ENCODE measurements at regions not wholly inside any gene's neighbourhood (a gene's known extent, or its start where the extent isn't known, plus 50 kb on each side); places are given as distances from the start of the nearest gene placed in this dataset.

DNA sequence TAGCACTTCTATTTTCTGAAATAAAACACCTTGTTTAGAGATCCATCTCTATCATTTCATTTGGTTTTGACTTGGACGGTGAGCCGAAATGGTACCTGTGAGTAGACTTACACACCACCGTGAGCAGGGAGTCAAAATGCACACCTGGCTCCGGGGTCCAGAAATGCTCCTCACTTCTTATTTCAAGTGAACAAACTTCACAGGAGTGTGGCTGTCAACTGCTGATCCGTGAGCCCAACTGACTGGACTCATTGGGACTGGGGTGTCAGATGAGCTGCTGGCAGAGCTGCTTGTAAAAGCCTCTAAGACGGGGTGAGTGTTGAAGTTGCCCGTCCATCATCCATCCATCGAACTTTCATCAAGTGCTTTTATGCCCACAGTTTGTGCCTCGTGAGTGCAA lies 435.5 kb downstream of the GLRX3 start:
- no peak for DNase-seq

DNA sequence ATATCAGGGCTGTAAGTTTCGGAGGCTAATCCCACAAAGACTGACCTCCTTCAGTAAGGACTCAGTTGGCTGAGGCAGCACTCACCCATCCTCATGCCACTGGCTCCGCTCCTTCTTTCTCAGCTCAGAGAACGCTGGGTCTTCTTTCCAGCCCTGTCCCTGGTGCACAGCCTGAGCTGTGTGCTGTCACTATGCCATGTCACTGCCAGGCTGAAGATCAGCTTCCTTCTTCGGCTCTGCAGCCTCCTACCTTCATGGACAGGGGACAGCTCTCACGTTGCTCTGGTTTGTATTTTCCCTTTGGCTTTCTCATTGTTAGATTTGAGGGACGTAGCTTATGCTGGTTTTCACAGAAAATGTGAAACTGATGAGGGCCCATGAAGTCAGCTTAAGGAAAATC lies 437.3 kb downstream of the GLRX3 start:
- no peak for DNase-seq

- no peak for DNase-seq
These were observed 439.6 kb downstream of the GLRX3 start for GRCh38 chr10:130575756-130576285.

DNA sequence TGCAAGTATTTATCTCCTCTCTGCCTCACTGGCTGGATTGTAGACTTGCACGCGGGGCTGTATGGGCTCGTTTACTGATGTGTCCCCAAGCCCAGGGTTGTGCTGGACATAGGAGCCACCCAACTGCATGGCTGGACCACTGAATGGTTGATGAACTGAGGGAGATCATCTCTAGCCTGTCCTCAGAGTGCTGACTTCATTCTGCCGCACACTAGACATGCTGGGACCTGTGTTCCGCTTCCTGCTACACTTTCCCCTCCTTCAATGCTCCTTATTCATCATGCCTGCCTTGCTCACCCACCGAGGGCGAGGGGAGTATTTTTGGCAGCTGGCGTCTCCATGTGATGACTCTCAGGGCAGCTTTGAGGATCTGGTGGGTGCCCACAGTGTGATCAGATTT lies 440.2 kb downstream of the GLRX3 start:
- DNase-seq, result no peak

DNA sequence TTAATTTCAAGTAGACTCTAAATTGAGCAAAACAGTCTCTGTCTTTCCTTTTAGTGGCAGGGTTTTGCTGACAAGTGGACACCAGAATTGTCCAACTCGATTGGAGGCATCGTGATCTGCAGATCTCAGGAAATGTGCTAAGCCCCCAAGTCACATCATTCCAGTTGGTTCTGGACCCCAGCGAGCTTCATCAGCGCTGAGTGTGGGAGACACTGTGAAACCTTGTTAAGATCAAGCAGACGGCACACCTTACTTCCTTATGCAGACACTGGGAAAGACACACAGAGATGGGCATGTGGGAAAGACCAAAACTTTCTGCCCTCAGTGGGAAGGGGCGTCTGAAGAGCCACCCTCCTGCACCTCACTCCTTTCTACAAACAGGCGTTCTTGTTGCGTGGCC lies 440.8 kb downstream of the GLRX3 start:
- DNase-seq, result no peak

DNA sequence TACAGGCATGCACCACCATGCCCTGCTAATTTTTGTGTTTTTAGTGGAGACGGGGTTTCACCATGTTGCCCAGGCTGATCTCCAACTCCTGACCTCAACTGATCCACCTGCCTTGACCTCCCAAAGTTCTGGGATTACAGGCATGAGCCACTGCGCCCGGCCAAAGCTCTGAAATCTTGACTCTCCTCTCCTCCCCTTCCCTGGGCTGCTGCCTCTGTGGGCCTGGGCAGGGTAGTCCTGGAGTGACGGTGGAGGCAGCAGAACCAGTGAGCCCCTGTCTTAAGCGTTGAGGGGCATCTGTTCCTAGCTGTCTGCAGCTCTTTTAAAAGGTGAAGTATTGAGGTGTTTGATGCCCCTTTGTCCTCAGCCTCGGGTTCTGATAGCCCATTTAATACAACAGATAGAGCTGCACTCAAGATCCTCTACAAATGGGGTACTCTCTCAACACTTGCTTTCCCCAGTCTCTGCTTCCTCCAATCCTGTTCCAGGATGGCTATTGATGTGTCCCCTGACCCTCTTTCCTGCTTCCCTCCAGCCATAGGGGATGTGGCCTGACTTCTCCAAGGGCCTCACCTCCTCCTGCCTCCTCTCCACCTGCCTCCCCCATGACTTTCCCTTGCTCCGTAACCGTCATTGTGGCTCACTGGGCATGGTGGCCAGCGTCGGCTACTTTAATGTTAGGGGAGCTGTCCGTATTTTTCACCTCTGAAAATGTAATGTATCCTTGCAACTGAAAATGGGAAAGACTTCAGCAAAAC lies 442.5 kb downstream of the GLRX3 start:
- DNase-seq, result no peak

- no peak for DNase-seq
These were observed 443.7 kb downstream of the GLRX3 start for GRCh38 chr10:130579913-130580312.

GRCh38 chr10:130580975-130581374 lies 444.8 kb downstream of the GLRX3 start:
- no peak for DNase-seq

DNA sequence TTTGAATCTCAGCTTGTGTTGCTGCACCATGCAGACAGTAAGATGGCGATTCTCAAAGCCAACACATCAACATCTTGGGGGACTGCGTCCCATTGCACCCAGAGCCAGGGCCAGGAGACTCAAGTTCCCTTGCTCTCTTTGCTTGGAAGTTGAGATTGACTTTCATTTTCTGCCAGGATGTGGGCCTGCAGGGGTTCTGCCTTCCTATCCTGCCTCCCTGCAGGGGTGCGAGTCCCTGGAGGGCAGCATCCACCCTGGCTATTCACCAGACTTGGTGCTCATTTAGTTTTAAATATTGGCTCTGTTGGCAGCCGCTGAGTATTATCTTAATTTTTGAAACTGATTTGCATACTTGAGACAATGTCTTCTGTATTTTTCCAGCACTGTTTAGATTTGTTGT lies 451.5 kb downstream of the GLRX3 start:
- DNase-seq, result no peak

DNA sequence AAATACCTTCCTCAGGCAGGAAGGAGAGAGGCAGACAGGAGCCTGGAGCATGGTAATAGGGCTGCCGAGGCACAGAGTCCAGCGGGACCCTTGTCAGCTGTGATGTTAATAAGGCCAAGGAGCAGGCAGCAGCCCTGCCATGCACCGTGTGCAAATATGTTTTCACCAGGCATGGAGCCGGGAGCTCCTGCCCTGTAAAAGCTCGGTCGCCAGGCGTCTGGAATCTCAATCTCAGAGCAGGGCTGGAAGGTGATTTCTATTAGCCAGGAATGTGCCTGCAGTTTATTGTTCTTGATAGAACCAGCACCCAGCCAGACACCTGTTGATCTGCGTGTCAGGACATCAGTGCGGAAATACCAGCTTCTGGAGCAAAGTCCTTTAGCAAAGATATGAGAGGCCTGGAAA lies 469.8 kb downstream of the GLRX3 start:
- DNase-seq, result no peak

DNA sequence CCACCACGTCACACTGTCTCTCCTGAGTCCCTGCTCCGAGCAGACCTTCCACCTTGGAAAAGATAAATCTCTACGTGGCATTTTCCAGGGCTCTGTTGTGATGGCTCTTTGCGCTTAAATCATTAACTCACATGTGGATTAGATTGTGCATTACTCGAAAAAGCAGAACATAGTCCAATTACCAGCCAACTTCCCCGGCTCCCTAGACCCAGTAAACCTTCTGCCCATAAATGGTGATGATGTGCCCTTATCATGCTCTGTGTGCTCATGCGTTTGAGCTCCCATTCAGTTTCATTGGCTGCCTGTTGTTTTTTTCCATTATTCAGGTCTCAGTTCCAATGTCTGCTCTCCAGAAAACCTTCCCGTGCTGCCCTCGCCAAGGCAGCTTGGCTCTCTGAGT lies 471.2 kb downstream of the GLRX3 start:
- no peak for DNase-seq

DNA sequence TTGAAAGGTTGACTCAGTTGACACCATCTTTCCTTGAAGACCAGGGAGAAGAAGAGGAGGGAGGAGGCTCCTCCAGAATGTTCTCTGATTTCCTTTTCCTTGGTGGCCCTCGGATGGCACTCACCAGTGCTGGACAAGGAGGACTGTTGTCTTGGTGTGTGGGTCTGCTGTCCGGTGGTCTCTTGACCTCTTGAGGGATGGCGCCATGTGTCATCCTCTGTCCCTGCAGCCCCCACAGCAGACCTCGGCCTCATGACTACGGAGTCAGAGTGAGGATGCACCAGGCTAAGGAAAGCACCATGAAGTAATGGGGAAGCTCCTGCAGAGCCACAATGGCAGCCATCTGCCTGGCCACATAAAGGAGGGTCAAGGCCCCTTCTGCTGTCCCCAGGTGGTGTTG lies 475.0 kb downstream of the GLRX3 start:
- DNase-seq, result no peak

DNA sequence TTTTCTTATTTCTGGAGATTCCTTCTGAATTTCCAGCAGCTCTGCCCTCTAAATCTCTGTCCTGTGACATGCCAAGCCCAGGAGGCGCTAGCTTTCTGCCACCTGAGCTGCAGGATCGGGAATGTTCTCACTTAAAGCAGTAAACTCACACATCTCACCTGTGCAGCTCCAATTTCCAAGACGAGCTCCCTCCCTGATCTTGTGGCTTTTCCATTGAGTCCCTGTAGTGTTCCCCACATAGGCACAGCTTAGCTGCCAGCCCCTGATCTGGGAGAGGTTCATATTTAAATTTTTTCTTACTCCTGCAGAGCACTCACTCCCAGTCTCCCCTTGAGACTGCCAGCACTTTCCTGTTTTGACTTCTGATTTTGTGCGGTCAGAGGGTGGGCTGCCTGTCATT lies 479.3 kb downstream of the GLRX3 start:
- no peak for DNase-seq

DNA sequence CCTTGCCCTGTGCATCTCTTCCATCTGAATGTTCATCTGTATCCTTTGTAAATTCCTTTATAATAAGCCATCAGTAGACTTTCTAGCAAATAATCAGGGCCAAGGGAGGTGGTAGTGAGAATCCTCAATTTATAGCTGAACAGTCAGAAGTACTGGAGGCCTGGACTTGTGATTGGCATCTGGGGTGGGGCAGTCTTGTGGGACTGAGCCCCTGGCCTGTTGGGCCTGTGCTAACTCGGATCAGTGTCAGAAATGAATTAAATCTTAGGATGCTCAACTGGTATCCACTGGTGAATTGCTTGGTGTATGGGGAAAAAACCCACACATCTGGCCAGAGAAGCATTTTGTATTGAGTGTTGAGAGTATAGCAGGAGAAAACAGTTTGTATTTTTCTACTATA lies 481.8 kb downstream of the GLRX3 start:
- DNase-seq, result no peak

- DNase-seq, result no peak
These were observed 482.5 kb downstream of the GLRX3 start for GRCh38 chr10:130618647-130619046.

- no peak for DNase-seq
These were observed 485.1 kb downstream of the GLRX3 start for GRCh38 chr10:130621231-130621775.

DNA sequence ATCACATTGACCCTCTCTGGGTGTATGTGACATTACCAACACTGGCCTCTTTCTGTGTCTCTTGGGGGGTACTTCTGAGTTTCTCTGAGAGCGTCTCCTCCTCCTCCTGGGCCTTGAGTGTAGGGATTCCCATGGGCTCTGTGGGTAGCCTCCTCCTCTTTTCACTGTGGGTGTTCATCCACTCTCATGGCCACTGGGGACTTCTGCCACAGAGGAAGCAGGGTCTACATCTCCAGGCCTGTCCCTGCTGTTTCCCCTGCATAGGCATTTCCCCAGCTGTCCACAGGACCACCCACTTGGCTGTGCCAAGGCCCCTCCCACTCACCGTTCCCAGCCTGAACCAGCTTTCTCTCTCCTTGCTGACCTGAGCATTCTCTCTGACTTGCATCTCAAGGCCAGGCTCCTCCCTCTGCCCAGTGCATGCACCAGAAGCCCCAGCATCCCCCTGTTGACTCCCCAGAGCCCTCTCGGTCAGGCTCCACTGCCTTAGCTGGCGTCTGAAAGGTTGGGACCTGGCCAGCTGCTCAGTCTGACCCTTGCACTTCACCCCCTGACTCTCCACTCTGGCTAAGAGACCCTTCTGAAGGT lies 487.6 kb downstream of the GLRX3 start:
- DNase-seq, result no peak

DNA sequence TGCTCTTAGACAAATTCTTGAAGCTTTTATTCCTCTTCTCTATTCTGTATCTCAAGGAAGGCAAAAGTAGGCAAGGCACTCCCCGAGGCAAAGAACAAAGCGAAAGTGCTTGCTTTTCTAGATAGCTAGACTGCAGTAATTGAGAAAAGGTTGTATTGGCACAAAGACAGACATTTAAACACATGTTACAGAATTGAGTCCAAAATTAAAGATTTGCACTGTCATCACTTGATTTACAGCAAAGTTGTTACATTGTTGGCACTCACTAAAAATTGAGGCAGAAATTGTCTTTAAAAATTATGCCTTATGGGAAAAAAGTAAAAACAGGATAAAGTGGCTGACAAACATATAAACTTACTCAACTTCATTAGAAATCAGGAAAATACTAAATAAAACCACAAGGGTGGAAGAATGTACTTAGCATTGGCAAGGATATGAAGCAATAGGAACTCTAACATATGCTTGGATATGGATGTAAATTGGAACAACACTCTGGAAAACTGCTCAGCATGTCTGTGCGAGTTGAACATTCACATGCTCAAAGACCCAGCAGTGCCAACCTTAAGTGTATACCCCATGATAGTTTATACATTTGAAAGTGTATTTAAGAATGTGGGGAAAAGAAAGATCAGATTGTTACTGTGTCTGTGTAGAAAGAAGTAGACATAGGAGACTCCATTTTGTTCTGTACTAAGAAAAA lies 491.3 kb downstream of the GLRX3 start:
- no peak for DNase-seq

- no peak for DNase-seq
These were observed 493.9 kb downstream of the GLRX3 start for GRCh38 chr10:130630135-130630534.

- DNase-seq, result no peak
These were observed 495.2 kb downstream of the GLRX3 start for GRCh38 chr10:130631142-130632096.

- no peak for DNase-seq
These were observed 498.6 kb downstream of the GLRX3 start for GRCh38 chr10:130634816-130635215.

- DNase-seq, result no peak
These were observed 499.3 kb downstream of the GLRX3 start for GRCh38 chr10:130635528-130635927.
